ENCODE measurements at regions not wholly inside any gene's neighbourhood (a gene's known extent, or its start where the extent isn't known, plus 50 kb on each side); places are given as distances from the start of the nearest gene placed in this dataset.
"Not testable (repeated sequence)": the region's sequence is repeated elsewhere in the genome, so short reads cannot be mapped to it uniquely, and the experiment has no call there.

GRCh38 chr17:30597776-30598288 is 120.6 kb downstream of the GOSR1 start:
- no peak for DNase-seq (ENCODE audit: low read depth in 2 of 2)
- no peak overlapping the region for H3K4me3 ChIP-seq (replicated peaks in 1 of 2; ENCODE audit: low read depth in 2 of 2, low read length in 2 of 2)
- no peak for TF ChIP-seq CTCF (IDR thresholded peaks at IDR 0.05; ENCODE audit: low read depth, low read length)

- not testable (repeated sequence) for H3K4me3 ChIP-seq (replicated peaks in 1 of 2; ENCODE audit: low read depth in 2 of 2, low read length in 2 of 2); DNase-seq (ENCODE audit: low read depth in 2 of 2)
Observed at GRCh38 chr17:30596948-30597775, 120.0 kb downstream of the GOSR1 start.

- DNase-seq (ENCODE audit: low read depth in 2 of 2); H3K4me3 ChIP-seq (replicated peaks in 1 of 2; ENCODE audit: low read depth in 2 of 2, low read length in 2 of 2): not testable (repeated sequence)
Observed at GRCh38 chr17:30594953-30595371, 117.8 kb downstream of the GOSR1 start.

GRCh38 chr17:30594223-30594952 is 117.2 kb downstream of the GOSR1 start:
- DNase-seq (ENCODE audit: low read depth in 2 of 2) = no peak
- TF ChIP-seq CTCF (IDR thresholded peaks at IDR 0.05; ENCODE audit: low read depth, low read length) = no peak

GRCh38 chr17:30590081-30590733 is 113.0 kb downstream of the GOSR1 start:
- TF ChIP-seq CTCF (IDR thresholded peaks at IDR 0.05; ENCODE audit: low read depth, low read length) = no peak
- no peak overlapping the region for H3K4me3 ChIP-seq (replicated peaks in 1 of 2; ENCODE audit: low read depth in 2 of 2, low read length in 2 of 2)
- DNase-seq (ENCODE audit: low read depth in 2 of 2) = peak in 1 of 2 donors; percentile 19

More at GRCh38 chr17:30594223-30594952, 117.2 kb downstream of the GOSR1 start:
- no peak overlapping the region for H3K4me3 ChIP-seq (replicated peaks in 1 of 2; ENCODE audit: low read depth in 2 of 2, low read length in 2 of 2)

- H3K4me3 ChIP-seq (replicated peaks in 1 of 2; ENCODE audit: low read depth in 2 of 2, low read length in 2 of 2) = no peak overlapping the region
- no peak for TF ChIP-seq CTCF (IDR thresholded peaks at IDR 0.05; ENCODE audit: low read depth, low read length)
- DNase-seq (ENCODE audit: low read depth in 2 of 2) = no peak
Observed at GRCh38 chr17:30589431-30589830, 112.2 kb downstream of the GOSR1 start.

- TF ChIP-seq CTCF (IDR thresholded peaks at IDR 0.05; ENCODE audit: low read depth, low read length) = no peak
- H3K4me3 ChIP-seq (replicated peaks in 1 of 2; ENCODE audit: low read depth in 2 of 2, low read length in 2 of 2) = no peak overlapping the region
- DNase-seq (ENCODE audit: low read depth in 2 of 2) = no peak
Observed at GRCh38 chr17:30588798-30589247, 111.6 kb downstream of the GOSR1 start.
